OCI-LY1 (cell line): ENCODE measurements at regions not wholly inside any gene's neighbourhood (a gene's known extent, or its start where the extent isn't known, plus 50 kb on each side); places are given as distances from the start of the nearest gene placed in this dataset.

Source experiments
- EZH2 ChIP-seq: fragments of 200-600 bp; sonication (generic), shearing (Covaris generic); IDR thresholded peaks from 2 replicates; pipeline ENCODE4 v1.8.0; 2017; ENCODE audit warnings: borderline replicate concordance, mixed run types, mild to moderate bottlenecking, antibody characterized with exemption, low read length, moderate library complexity, mixed read lengths
- TF ChIP-seq, protein P1 (sequence below): fragments of 200-600 bp; sonication (generic), shearing (Covaris generic); IDR thresholded peaks from 2 replicates; pipeline ENCODE4 v1.5.1; 2017; ENCODE audit warnings: mild to moderate bottlenecking, antibody characterized with exemption, low read length, moderate library complexity, mixed read lengths

DNA sequence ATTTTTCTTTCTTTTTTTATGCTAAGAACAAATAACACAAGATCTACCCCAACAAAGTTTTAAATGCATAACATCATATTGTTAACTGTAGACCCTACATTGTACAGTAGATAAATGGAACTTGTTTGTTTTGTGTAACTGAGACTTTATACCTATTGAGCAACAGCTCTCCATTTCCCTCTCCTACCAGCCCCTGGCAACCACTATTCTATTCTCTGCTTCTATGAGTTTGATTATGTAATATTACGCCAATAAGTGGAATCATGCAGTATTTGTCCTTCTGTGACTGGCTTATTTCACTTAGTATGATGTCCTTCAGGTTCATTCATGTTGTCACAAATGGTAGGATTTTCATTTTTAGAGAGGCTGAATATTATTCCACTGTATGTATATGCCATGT lies 308.2 kb upstream of the PRR16 start:
- TF ChIP-seq, protein P1, sequence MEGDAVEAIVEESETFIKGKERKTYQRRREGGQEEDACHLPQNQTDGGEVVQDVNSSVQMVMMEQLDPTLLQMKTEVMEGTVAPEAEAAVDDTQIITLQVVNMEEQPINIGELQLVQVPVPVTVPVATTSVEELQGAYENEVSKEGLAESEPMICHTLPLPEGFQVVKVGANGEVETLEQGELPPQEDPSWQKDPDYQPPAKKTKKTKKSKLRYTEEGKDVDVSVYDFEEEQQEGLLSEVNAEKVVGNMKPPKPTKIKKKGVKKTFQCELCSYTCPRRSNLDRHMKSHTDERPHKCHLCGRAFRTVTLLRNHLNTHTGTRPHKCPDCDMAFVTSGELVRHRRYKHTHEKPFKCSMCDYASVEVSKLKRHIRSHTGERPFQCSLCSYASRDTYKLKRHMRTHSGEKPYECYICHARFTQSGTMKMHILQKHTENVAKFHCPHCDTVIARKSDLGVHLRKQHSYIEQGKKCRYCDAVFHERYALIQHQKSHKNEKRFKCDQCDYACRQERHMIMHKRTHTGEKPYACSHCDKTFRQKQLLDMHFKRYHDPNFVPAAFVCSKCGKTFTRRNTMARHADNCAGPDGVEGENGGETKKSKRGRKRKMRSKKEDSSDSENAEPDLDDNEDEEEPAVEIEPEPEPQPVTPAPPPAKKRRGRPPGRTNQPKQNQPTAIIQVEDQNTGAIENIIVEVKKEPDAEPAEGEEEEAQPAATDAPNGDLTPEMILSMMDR: no peak
- TF ChIP-seq EZH2: no peak
